ENCODE measurements at regions not wholly inside any gene's neighbourhood (a gene's known extent, or its start where the extent isn't known, plus 50 kb on each side); places are given as distances from the start of the nearest gene placed in this dataset.
"Not testable (repeated sequence)": the region's sequence is repeated elsewhere in the genome, so short reads cannot be mapped to it uniquely, and the experiment has no call there.

DNA sequence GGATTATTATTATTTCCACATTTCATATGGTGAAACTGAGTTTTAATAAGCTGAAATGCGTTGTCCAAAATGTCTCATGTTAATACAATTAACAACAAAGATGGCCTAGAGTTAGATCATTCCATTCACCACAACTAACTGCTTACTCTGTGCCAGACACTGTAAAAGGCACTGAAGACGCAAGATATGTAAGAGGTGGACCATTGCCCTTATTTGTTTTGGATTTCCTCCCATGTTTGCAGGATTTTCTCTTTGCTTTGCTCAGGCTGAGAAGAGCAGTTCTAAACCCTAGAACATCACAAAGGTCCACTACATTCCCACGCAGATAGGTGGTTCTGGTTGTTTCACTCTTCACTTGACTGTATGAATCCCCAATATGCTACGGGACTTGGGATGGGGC, 324.4 kb upstream of the KITLG start:
- peak overlapping the region; percentile 19 for H3K27ac ChIP-seq
- TF ChIP-seq, protein P1, sequence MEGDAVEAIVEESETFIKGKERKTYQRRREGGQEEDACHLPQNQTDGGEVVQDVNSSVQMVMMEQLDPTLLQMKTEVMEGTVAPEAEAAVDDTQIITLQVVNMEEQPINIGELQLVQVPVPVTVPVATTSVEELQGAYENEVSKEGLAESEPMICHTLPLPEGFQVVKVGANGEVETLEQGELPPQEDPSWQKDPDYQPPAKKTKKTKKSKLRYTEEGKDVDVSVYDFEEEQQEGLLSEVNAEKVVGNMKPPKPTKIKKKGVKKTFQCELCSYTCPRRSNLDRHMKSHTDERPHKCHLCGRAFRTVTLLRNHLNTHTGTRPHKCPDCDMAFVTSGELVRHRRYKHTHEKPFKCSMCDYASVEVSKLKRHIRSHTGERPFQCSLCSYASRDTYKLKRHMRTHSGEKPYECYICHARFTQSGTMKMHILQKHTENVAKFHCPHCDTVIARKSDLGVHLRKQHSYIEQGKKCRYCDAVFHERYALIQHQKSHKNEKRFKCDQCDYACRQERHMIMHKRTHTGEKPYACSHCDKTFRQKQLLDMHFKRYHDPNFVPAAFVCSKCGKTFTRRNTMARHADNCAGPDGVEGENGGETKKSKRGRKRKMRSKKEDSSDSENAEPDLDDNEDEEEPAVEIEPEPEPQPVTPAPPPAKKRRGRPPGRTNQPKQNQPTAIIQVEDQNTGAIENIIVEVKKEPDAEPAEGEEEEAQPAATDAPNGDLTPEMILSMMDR (conservative IDR thresholded peaks at IDR 0.05): no peak

- TF ChIP-seq, protein P1 (conservative IDR thresholded peaks at IDR 0.05): no peak
- no peak overlapping the region for H3K27ac ChIP-seq
These were observed 323.1 kb upstream of the KITLG start for GRCh38 chr12:88903333-88903732.

DNA sequence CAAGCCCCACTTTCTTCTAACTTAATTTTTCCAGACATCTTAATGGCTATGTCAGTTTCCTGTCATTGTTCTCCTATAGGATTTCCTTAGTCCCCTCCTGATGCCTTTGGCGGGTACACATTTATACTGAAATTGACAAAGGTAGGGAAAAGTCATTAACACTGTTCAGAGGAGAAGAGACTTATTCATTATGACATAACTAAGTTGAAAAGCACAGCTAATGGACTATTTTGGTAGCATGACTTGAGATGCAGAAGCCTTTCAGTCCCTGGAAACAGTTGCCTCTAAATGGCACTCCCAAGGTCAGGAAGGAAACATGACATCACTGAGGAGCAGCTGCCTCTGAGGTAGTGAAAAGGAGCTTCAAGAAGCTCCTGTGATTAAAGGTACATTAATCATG, 317.5 kb upstream of the KITLG start:
- TF ChIP-seq, protein P1 (conservative IDR thresholded peaks at IDR 0.05): no peak
- no peak overlapping the region for H3K27ac ChIP-seq

GRCh38 chr12:88896958-88897357, 316.7 kb upstream of the KITLG start:
- no peak overlapping the region for H3K27ac ChIP-seq

DNA sequence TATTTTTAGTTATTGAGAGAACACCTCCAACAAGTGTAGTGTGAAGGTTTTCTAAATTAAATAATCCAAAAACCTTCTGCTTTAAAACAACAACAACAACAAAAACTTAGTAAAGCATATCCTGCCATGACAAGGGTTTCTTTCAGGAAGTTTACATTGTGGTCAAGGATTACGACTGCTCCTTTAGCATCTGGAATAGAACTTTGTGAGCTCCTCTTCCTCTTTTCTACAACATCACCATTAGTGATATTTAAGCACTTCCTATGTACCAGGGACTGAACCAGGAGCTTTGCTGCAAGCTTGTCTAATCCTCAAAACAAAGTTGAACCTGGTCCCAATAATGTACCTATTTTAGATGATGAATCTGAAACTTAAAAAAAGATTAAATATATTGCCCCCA, 315.4 kb upstream of the KITLG start:
- no peak overlapping the region for H3K27ac ChIP-seq
- TF ChIP-seq, protein P1 (conservative IDR thresholded peaks at IDR 0.05): no peak

More at GRCh38 chr12:88896958-88897357, 316.7 kb upstream of the KITLG start:
- TF ChIP-seq, protein P1 (conservative IDR thresholded peaks at IDR 0.05): no peak

DNA sequence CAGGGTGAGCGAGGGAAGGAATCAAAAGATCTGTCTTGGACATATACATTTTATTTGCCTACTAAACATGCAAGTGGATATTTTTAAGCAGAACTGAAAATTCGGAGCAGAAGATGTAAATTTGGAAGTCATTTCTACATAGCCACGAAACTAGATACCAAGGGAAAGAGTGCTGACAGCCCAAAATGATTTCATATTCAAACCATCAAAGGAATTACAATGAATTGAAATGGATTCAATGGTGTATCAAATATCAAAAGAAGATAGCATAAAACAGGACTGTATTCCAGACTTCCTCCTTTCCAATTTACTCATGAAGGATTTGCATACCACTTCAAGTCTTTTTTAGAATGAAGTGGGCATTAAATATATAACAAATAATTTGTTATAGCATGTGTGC, 313.5 kb upstream of the KITLG start:
- H3K27ac ChIP-seq: no peak overlapping the region
- TF ChIP-seq, protein P1 (conservative IDR thresholded peaks at IDR 0.05): no peak

DNA sequence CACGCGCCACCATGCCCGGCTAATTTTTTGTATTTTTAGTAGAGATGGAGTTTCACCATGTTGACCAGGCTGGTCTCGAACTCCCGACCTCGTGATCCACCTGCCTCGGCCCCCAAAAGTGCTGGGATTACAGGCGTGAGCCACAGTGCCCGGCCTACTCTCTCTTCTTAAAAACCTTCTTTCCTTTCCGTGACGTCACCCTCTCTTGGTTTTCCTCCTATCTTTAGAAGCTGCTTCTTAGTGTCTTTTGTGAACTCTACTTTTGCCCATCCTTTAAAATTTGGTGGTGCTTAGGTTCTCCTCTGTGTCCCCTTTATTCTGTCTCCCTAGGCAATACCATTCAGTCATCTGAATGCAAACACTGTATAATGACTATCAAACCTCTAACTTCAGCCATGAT, 311.2 kb upstream of the KITLG start:
- not testable (repeated sequence) for H3K27ac ChIP-seq

DNA sequence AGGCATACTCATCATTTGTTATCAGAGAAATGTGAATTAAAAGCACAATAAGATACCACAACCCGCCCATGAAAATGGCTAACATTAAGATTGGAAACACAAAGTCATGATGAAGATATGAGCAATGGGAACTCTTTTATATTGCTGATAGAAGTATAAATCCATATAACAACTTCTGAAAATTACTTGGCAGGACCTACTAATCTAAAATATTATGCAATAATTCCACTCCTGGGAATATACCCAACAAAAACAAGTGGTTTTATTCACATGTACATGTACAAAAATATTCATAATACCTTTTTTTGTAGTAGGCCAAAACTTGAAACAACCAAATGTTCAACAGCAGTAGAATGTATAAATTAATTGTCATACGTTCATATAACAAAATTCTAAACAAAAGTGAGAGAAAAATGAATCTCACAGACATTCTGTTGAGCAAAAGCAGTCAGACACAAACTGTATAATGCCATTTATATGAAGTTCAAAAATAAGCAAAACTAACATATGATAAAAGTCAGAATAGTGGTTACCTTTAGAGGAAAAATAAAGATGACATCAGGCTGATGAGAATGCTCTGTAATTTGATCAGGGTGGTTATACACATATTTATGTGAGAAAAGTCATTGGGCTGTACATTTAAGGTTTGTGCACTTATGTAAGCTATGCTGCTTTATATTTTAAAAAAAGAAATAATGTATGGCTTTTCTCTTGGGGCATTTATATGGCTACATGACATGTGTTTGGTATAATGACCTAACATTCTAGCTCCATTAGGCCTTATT, 309.2 kb upstream of the KITLG start:
- H3K27ac ChIP-seq: no peak overlapping the region
- TF ChIP-seq, protein P1 (conservative IDR thresholded peaks at IDR 0.05): no peak

Measured in VCaP (cell line).